Rectal smooth muscle tissue (tissue), 1 donor: ENCODE measurements at regions not wholly inside any gene's neighbourhood (a gene's known extent, or its start where the extent isn't known, plus 50 kb on each side); places are given as distances from the start of the nearest gene placed in this dataset.

Experiments used
- H3K27ac ChIP-seq: one replicate; pipeline ENCODE4 v1.7.0; 2013; ENCODE audit warnings: low read depth, low read length, inconsistent platforms
- H3K27me3 ChIP-seq: one replicate; pipeline ENCODE4 v1.7.0; 2013; ENCODE audit warnings: low read length; ENCODE audit not compliant: control insufficient read depth, insufficient read depth
- H3K36me3 ChIP-seq: one replicate; pipeline ENCODE4 v1.7.0; 2013; ENCODE audit warnings: low read length; ENCODE audit not compliant: control insufficient read depth, insufficient read depth
- H3K4me1 ChIP-seq: one replicate; pipeline ENCODE4 v1.7.0; 2013; ENCODE audit warnings: low read length; ENCODE audit not compliant: control insufficient read depth, insufficient read depth
- H3K4me3 ChIP-seq: one replicate; pipeline ENCODE4 v1.7.0; 2013; ENCODE audit warnings: low read length
- H3K9ac ChIP-seq: one replicate; pipeline ENCODE4 v1.7.0; 2013; ENCODE audit warnings: low read length

DNA sequence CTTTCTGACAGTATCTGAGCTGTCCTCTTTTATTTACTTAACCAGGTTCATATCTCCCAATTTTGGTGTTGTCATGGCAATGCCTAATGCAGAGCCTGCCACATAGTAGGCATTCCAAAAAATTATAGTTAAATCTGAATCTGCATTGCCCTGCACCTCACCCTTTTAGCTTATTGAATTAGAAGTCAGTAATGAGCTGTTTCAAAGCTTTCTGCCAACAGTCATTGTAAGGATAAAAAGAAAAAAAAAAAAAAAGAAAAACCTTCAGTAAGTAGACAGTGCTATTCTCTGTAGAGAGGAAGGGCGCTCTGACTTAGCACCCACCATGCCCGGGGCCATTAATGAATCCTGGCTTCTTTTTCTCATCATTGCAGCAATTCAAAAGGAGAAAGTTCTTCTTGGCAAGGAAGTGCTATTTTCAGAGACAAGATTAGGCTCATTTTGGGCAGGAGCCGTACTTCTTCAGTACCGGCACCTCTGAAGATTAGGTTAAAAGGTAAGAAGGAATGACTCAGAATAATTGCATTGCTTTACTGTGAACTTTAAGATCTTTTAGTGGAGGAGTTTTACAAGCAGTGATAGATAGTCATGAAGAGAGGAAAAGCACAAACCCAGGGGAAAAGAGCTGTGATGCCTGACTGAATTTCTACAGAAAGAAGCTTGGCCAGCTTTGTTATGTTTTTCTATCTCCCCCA, 2041.2 kb upstream of the PIK3C3 start:
- Histone ChIP-seq H3K27ac (no peak overlapping the region), H3K9ac (no peak overlapping the region), H3K27me3 (no peaks in the 10 kb centered on the region), H3K36me3 (no peaks in the 10 kb centered on the region), H3K4me1 (no peaks in the 10 kb centered on the region), H3K4me3 (no peak overlapping the region)

DNA sequence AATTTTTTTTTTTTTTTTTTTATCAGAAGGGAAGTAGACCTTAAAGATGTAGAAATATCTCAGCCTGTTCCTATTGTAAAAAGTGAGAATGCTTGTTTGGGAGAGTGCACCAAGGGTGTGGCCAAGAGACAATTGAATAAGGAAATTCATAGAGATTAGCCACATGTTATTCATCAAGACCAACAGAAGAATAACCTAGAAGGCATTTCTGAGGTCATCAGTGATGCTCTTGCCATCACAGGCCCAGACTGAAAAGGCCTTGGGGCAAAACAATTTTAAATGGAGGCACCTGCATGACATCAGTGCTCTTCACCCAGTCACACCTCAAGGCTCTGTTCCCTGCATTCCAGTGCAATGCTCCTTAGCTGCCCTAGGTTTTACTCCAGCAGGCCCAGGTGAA, 2043.3 kb upstream of the PIK3C3 start:
- Histone ChIP-seq H3K36me3 (no peaks in the 10 kb centered on the region), H3K27me3 (no peaks in the 10 kb centered on the region), H3K4me1 (no peaks in the 10 kb centered on the region), H3K9ac (no peak overlapping the region), H3K27ac (no peak overlapping the region), H3K4me3 (no peak overlapping the region)

DNA sequence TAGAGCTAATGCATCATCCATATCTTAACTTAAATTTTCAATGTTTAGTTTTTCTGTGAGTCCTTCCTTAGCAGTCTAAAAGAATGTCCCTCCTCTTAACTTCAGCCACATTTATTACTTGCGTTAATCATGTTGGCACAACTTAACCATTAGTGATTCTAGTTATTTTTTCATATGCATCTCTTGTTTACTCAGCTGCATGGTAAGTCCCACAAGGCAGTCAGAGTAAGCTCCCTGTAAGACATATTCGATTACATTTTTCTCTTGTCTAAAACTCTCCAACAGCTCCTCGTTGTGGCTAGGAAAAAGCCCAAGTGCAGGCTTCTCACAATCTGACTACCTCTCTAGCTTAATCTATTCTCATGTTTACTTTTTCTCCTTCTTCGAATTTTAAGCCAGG, 2045.3 kb upstream of the PIK3C3 start:
- Histone ChIP-seq H3K9ac (no peak overlapping the region), H3K36me3 (no peaks in the 10 kb centered on the region)

DNA sequence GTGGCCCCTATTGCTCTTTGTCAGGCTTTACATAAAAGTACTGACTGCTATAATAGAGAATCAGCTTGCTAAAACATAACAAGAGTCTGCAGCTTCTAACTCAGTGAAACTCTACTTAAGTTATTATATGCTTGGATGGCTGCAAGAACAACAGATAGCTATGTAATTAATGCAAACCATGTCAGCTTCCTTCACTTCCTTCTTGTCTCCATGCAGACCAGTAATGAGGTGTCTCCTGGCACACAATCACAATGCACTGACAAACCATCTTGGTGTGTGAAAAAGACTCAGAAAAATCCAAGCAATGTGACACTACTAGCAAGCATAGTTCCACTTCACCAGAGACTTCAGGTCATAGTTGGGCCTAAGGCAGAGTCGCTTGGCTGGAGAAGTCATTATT, 2068.9 kb upstream of the PIK3C3 start:
- no peak overlapping the region for H3K4me3 ChIP-seq
- H3K4me1 ChIP-seq = no peaks in the 10 kb centered on the region
- H3K27me3 ChIP-seq = no peaks in the 10 kb centered on the region
- no peaks in the 10 kb centered on the region for H3K36me3 ChIP-seq
- H3K27ac ChIP-seq = no peak overlapping the region
- H3K9ac ChIP-seq = no peak overlapping the region

More for the DNA sequence above, 2045.3 kb upstream of the PIK3C3 start:
- Histone ChIP-seq H3K4me1 (no peaks in the 10 kb centered on the region), H3K4me3 (no peak overlapping the region), H3K27me3 (no peaks in the 10 kb centered on the region), H3K27ac (no peak overlapping the region)

DNA sequence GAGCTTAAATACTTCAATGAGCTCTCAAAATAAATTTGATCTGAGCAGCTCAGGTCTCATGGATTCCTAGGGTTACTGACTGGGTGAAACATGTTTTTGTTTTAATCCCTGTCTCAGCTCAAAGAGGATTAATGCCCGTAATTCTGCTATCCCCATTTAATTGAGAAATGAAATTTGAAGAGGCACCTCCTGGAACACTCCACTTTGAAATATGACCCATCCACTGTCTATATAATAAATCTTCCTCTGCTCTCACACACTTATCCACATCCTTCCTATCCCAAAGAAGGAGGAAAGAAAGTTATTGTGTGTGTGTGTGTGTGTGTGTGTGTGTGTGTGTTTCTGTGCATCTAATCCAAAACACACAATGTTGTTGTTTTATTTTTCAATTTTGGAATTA, 2082.4 kb upstream of the PIK3C3 start:
- Histone ChIP-seq H3K4me1 (no peaks in the 10 kb centered on the region), H3K9ac (no peak overlapping the region), H3K27me3 (no peaks in the 10 kb centered on the region), H3K4me3 (no peak overlapping the region), H3K27ac (no peak overlapping the region), H3K36me3 (no peaks in the 10 kb centered on the region)

DNA sequence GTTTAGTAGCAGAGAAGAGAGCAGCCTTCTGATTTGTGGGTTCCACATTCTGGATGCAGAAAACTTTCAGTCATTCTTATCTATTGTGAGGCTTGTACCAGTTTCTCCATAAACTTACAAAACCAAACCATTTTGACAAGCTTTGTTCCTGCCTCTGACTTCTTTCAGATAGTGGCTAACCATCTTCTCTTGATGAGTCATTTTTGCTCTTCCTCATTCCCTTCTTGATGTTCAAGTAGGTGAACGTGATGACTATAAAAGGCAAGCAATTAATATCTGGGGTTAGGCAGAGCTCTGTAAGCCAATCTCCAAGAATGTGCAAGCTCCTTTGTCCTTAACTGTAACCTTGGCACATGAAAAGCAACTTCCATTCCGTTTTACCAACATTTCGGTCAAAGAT, 2083.1 kb upstream of the PIK3C3 start:
- Histone ChIP-seq H3K4me3 (no peak overlapping the region), H3K4me1 (no peaks in the 10 kb centered on the region), H3K27ac (no peak overlapping the region), H3K9ac (no peak overlapping the region), H3K27me3 (no peaks in the 10 kb centered on the region), H3K36me3 (no peaks in the 10 kb centered on the region)

DNA sequence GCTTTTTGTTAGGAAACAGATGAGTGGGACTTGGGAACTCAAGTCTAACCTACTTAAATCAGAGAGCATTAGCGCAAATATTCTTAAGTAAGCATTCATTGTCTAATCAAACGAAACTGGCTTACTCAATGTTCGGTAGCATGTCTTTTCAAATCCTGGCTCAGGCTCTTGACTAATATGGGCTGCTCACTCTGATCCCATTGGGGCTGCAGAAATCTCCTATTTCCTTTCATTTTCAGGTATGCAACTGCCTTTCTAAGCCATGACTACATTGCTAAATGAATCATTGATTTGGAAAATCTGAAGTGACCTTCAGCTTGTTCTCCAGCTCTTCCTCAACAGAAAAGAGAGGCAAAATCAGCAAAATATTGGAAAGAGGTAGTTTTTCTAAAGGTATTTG, 2084.4 kb upstream of the PIK3C3 start:
- no peak overlapping the region for H3K9ac ChIP-seq
- no peak overlapping the region for H3K27ac ChIP-seq
- H3K4me1 ChIP-seq = no peaks in the 10 kb centered on the region
- no peak overlapping the region for H3K4me3 ChIP-seq
- H3K36me3 ChIP-seq = no peaks in the 10 kb centered on the region
- no peaks in the 10 kb centered on the region for H3K27me3 ChIP-seq

DNA sequence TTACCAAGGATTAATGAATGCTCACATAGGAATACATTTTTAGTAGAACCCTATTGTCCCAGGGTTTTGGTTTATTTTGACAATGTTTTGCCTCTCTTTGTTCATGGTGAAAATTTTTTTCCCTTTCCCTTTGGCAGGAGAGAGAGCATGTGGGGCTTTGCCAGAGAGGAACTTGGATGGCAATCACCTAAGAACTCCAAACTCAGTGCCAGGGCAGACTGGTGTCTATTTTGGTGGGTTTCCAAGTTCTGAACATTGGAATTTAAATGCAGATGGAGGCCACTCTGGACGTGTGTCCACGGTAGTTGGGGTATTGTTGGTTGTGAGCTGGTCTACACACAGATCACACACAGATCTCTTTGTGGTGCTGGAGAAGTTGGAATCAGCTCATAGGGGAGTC, 2091.1 kb upstream of the PIK3C3 start:
- Histone ChIP-seq H3K4me3 (no peak overlapping the region), H3K9ac (no peak overlapping the region), H3K36me3 (no peaks in the 10 kb centered on the region), H3K27me3 (no peaks in the 10 kb centered on the region), H3K27ac (no peak overlapping the region), H3K4me1 (no peaks in the 10 kb centered on the region)

DNA sequence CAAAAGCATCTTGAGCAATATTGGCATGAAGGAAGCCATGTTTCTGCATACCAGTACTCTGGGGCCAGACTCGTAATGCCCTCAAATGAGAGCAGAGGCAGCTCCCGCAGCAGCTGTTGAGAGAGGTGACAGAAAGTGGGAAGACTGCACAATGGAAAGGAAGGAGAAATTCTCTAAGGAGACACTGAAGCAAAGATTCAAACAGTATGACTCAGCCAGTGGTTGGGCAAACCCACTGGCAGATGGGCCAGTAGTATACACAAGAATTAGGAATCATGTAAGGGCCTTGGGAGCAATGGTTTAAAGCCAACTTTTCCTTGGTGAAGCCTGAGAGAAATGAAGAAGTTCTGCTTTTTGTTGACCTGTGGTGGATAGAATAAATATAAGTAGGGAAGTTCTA, 2092.7 kb upstream of the PIK3C3 start:
- Histone ChIP-seq H3K27me3 (no peaks in the 10 kb centered on the region), H3K9ac (no peak overlapping the region), H3K27ac (no peak overlapping the region), H3K4me1 (no peaks in the 10 kb centered on the region), H3K36me3 (no peaks in the 10 kb centered on the region), H3K4me3 (no peak overlapping the region)

DNA sequence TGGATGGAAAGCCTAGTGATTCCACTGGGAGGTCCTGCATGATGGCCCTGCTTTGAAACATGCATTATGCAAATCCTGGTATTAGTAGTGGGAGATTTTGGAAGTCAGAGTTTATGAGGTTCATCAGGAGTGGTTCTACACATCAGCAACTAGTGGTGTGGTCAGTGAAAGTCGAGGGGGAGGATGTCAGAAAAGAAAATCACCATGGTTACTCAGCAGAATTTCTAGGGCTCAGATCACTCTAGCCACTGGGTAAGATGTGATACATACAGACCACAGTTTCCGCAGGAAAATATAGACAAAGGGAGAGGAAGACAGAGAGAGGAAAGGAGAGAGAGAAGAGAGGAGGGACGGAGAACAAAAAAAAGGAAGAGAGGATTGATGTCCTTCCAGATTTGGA, 2100.7 kb upstream of the PIK3C3 start:
- Histone ChIP-seq H3K9ac (no peak overlapping the region), H3K36me3 (no peaks in the 10 kb centered on the region), H3K27me3 (no peaks in the 10 kb centered on the region), H3K4me3 (no peak overlapping the region), H3K27ac (no peak overlapping the region), H3K4me1 (no peaks in the 10 kb centered on the region)

DNA sequence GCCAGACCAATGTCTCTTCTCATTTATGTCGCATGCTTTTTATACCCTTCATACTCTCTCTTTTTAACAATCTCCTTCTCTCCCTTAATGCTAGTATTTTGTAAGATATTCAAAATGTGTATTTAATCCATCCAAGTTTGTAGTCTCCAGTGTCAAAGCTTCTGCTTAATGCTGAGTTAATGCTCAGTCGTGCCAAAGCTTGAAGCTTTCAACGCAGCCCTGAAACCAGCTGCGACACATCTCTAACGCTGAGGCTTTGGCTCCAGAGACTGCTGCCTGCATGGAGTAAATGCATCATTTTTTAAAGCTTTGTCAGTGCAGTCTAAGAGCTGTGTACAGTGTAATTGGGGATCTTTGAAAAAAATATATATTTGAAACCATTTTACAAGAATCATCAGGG, 2108.8 kb upstream of the PIK3C3 start:
- no peak overlapping the region for H3K27ac ChIP-seq
- no peaks in the 10 kb centered on the region for H3K36me3 ChIP-seq
- H3K4me3 ChIP-seq = no peak overlapping the region
- H3K4me1 ChIP-seq = peaks cover under 1% of the 10 kb centered on the region
- no peaks in the 10 kb centered on the region for H3K27me3 ChIP-seq
- no peak overlapping the region for H3K9ac ChIP-seq

DNA sequence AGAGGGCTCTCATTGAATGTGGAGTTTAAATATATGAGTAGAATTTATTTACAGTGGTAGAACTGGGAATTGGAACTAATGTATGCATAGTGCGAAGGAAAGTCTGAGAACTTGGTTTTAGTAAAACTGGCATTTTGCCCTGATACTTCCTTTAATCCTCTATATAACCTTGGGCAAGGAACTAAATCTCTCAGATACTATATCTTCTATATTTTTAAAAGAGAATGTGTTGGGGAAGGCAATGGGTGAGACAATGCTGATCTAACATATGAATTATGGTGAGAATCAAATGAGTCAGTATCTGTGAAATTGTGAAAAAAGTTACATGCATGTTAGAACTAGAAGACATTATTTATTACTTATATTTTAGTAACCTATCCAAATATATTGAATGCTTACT, 2109.4 kb upstream of the PIK3C3 start:
- Histone ChIP-seq H3K36me3 (no peaks in the 10 kb centered on the region), H3K4me3 (no peak overlapping the region), H3K4me1 (peaks cover 7% of the 10 kb centered on the region), H3K27me3 (no peaks in the 10 kb centered on the region), H3K27ac (no peak overlapping the region), H3K9ac (no peak overlapping the region)

DNA sequence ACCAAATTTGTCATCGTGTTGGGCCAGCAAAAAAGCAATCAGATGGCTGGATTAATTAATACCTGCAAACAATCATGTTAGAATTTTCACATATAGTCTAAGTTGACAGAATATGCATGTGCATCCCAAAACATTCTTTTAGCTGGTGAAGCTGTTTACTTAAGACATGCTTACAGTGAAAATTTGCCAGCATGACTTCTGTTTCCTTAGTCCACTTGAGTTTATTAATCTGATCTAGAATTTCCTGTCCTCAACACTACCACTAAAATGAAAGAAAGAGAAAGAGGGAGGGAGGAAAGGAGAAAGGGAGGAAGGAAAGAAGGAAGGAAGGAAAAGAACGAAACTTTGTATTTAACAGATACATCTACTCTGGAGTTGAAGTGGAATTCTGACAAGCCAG, 2109.9 kb upstream of the PIK3C3 start:
- Histone ChIP-seq H3K27ac (no peak overlapping the region), H3K9ac (no peak overlapping the region), H3K4me1 (peaks cover 8% of the 10 kb centered on the region), H3K36me3 (no peaks in the 10 kb centered on the region), H3K4me3 (no peak overlapping the region), H3K27me3 (no peaks in the 10 kb centered on the region)
